ENCODE measurements at regions not wholly inside any gene's neighbourhood (a gene's known extent, or its start where the extent isn't known, plus 50 kb on each side); places are given as distances from the start of the nearest gene placed in this dataset.
"Not testable (repeated sequence)": the region's sequence is repeated elsewhere in the genome, so short reads cannot be mapped to it uniquely, and the experiment has no call there.

DNA sequence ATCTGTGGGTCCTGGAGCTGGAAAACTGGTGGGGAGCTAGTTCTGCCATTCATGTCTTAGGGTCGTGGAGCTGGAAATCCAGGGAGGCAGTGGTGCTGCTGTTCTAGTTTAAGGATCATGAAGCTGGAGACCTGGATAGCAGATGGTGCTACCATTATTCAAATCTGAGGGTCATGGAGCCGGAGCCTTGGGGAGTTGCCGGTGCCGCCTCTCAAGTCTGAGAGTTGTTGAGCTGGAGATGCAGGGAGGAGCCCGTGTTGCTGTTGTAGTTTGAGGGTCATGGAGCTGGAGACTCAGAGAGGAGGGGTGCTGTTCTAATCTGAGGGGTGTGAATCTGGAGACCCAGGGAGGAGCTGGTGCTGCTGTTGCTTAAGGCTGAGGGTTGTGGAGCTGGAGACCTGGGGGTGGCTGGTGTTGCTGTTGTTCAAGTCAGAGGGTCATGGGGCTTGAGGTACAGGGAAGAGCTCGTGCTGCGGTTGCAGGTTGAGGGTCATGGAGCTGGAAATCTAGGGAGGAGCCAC is 86.0 kb upstream of the ZNF479 start:
- H3K4me3 ChIP-seq = no peak overlapping the region
- no peaks in the 10 kb centered on the region for H3K36me3 ChIP-seq
- TF ChIP-seq, protein P1, sequence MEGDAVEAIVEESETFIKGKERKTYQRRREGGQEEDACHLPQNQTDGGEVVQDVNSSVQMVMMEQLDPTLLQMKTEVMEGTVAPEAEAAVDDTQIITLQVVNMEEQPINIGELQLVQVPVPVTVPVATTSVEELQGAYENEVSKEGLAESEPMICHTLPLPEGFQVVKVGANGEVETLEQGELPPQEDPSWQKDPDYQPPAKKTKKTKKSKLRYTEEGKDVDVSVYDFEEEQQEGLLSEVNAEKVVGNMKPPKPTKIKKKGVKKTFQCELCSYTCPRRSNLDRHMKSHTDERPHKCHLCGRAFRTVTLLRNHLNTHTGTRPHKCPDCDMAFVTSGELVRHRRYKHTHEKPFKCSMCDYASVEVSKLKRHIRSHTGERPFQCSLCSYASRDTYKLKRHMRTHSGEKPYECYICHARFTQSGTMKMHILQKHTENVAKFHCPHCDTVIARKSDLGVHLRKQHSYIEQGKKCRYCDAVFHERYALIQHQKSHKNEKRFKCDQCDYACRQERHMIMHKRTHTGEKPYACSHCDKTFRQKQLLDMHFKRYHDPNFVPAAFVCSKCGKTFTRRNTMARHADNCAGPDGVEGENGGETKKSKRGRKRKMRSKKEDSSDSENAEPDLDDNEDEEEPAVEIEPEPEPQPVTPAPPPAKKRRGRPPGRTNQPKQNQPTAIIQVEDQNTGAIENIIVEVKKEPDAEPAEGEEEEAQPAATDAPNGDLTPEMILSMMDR (IDR thresholded peaks at IDR 0.05) = no peak
- no peak for TF ChIP-seq POLR2AphosphoS5 (IDR thresholded peaks at IDR 0.05)
- no peak for TF ChIP-seq EP300 (IDR thresholded peaks at IDR 0.05)
- TF ChIP-seq POLR2A (IDR thresholded peaks at IDR 0.05) = no peak
- no peaks in the 10 kb centered on the region for H3K27me3 ChIP-seq
- WGBS, 2 donors (ENCODE audit: low coverage in 1 of 2) = 42 to 91% methylated on average over 3 to 5 of the region's 7 CpGs
- peaks cover 0 to 72% (median 0%) of the 10 kb centered on the region in 3 donors for H3K9me3 ChIP-seq
- no peak for ATAC-seq
- H3K27ac ChIP-seq = no peak overlapping the region
- H3K4me1 ChIP-seq = no peaks in the 10 kb centered on the region

DNA sequence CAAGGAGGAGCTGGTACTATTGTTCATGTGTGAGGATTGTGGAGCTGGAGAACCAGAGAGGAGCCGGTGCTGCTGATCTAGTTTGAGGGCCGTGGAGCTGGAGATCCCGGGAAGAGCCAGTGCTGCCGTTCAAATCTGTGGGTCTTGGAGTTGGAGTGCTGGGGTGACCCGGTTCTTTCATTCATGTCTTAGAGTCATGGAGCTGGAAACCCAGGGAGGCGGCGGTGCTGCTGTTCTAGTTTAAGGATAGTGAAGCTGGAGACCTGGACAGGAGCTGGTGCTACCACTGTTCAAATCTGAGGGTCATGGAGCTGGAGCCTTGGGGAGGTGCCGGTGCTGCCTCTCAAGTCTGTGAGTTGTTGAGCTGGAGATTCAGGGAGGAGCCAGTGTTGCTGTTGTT is 88.5 kb upstream of the ZNF479 start:
- Histone ChIP-seq H3K9me3 (peaks cover 0 to 62% (median 0%) of the 10 kb centered on the region in 3 donors), H3K27ac (no peak overlapping the region), H3K36me3 (no peaks in the 10 kb centered on the region), H3K4me1 (no peaks in the 10 kb centered on the region), H3K4me3 (no peak overlapping the region), H3K27me3 (no peaks in the 10 kb centered on the region)
- WGBS, 2 donors (ENCODE audit: low coverage in 1 of 2) = 88 to 100% methylated on average over 2 to 5 of the region's 8 CpGs
- ATAC-seq = no peak
- no peak for TF ChIP-seq EP300 (IDR thresholded peaks at IDR 0.05)
- no peak for TF ChIP-seq POLR2A (IDR thresholded peaks at IDR 0.05)
- no peak for TF ChIP-seq POLR2AphosphoS5 (IDR thresholded peaks at IDR 0.05)
- TF ChIP-seq, protein P1 (IDR thresholded peaks at IDR 0.05) = no peak

DNA sequence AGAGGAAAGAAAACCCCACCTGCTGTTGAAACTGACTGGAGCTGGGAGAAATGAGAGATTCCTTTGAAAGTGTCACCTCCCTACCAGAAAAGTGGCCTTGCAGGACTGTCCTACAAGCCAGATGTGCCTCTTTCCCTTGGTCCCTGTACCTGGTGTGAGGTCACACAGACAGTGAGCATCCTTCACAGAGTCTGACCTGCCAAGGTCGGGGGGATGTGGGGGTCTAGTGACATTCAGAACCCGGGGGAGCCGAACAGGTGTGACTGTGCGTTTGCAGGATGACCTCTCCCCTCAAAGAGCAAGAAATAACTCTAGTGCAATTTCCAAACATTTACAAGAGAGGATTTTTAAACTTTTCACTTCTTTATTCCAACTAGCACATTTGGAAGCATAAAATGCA is 93.4 kb upstream of the ZNF479 start:
- Histone ChIP-seq H3K4me1 (no peaks in the 10 kb centered on the region), H3K36me3 (no peaks in the 10 kb centered on the region), H3K27ac (no peak overlapping the region), H3K27me3 (no peaks in the 10 kb centered on the region), H3K4me3 (no peak overlapping the region), H3K9me3 (peaks cover 0 to 28% (median 0%) of the 10 kb centered on the region in 3 donors)
- WGBS, 2 donors (ENCODE audit: low coverage in 1 of 2) = 80% methylated on average over 1 of the region's 4 CpGs; no CpG with 5 or more reads in 1 of the 2 donors
- TF ChIP-seq POLR2AphosphoS5 (IDR thresholded peaks at IDR 0.05) (no peak), POLR2A (IDR thresholded peaks at IDR 0.05) (no peak), EP300 (IDR thresholded peaks at IDR 0.05) (no peak)
- TF ChIP-seq, protein P1 (IDR thresholded peaks at IDR 0.05) = no peak
- ATAC-seq = no peak

DNA sequence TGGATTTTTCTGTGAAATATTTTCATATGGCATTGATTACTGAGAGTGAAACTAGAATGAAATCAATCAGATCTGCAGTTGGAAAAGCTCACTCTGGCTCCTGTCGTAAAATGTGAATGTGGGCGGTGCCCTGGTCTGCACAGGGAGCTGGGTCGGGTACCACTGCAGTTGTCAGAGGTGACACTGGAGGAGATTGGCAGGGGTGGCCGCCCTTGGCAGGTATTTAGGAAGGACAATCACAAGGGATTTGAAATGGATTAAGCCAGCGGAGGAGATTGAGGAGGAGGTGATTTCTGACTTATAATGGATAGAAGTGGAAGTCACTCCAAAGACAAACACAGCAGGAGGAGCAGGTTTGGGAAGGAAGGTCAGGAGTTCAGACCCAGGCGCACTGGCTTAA is 109.0 kb upstream of the ZNF479 start:
- H3K27me3 ChIP-seq, H3K27ac ChIP-seq, H3K4me1 ChIP-seq, ATAC-seq, H3K36me3 ChIP-seq, H3K4me3 ChIP-seq: not testable (repeated sequence)
- WGBS, 2 donors (ENCODE audit: low coverage in 1 of 2) = 82% methylated on average over 6 of the region's 6 CpGs; no CpG with 5 or more reads in 1 of the 2 donors
- peaks cover 0 to 91% (median 0%) of the 10 kb centered on the region in 3 donors for H3K9me3 ChIP-seq

DNA sequence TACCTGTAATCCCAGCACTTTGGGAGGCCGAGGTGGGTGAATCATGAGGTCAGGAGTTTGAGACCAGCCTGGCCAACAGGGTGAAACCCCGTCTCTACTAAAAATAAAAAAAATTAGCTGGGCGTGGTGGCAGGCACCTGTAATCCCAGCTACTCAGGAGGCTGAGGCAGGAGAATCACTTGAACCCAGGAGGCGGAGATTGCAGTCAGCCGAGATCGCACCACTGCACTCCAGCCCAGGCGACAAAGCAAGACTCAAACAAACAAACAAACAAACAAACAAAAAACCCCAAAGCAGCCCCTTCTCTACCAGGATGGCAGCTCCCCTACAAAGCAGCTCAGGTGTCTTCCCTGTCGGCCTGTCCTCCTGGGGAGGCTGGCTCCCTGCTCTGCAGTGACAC is 111.3 kb upstream of the ZNF479 start:
- not testable (repeated sequence) for ATAC-seq, H3K27ac ChIP-seq, H3K4me1 ChIP-seq, H3K4me3 ChIP-seq, H3K36me3 ChIP-seq, H3K27me3 ChIP-seq
- H3K9me3 ChIP-seq = peaks cover 0 to 88% (median 0%) of the 10 kb centered on the region in 3 donors
- 88 to 94% methylated on average over 6 of the region's 8 CpGs for WGBS, 2 donors (ENCODE audit: low coverage in 1 of 2)

DNA sequence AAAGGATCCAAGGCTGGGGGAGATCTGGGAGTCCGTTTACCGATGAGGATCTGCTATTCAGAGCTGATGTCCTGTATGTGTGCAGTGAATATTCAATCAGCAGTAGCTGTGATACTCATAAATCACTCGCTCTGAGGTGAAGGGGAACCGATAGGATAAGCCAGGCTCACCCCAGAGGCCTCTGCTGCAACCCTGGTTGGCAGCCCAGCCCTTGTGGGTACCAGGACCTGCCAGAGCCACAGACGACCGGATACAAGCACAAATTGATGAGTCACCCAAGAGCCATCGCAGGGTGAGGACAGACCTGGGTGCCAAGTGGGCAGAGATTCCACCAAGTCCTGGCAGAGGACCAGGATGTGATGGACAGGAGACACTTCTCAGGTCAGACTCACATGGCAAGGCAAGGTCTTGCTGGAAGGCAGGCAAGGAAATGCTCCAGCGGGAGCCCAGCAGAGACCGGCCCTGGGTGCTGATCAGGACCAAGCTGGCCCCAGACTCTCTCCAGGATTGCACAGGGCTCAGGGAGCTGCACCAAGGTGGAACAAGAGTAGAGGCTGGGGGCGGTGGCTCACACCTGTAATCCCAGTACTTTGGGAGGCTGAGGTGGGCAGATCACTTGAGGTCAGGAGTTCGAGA is 112.2 kb upstream of the ZNF479 start:
- H3K27me3 ChIP-seq, H3K27ac ChIP-seq, H3K36me3 ChIP-seq, H3K4me3 ChIP-seq, H3K4me1 ChIP-seq, ATAC-seq: not testable (repeated sequence)
- WGBS, 2 donors (ENCODE audit: low coverage in 1 of 2) = 77 to 87% methylated on average over 3 of the region's 11 CpGs
- peaks cover 0 to 82% (median 0%) of the 10 kb centered on the region in 3 donors for H3K9me3 ChIP-seq
